Heart left ventricle (tissue), 4 donors: ENCODE measurements at regions not wholly inside any gene's neighbourhood (a gene's known extent, or its start where the extent isn't known, plus 50 kb on each side); places are given as distances from the start of the nearest gene placed in this dataset.

Experiments
- microRNA counts, 2 donors: library from miRNA; unstranded; fragments of <30 nt; microRNA quantifications; one replicate each; lab custom pipeline; 2016
- microRNA-seq, 4 donors: library from miRNA; unstranded; fragments of <30 nt; microRNA quantifications; one replicate each; pipeline versions ENCODE4 to v1.2.0, GENCODE V29; 2017 to 2020
- donor health status: DM: no; HTN: yes; CAD: no.
- donor health status: DM: yes; HTN: yes; CAD: no.

MicroRNAs in the stretch of these regions (microRNA counts, 767-probe panel; counts per million panel counts)
- microRNA hsa-miR-374b-5p (lab: Ali Mortazavi, UCI) (3,527 to 3,928 counts per million in 2 donors), microRNA hsa-miR-374c-5p (lab: Ali Mortazavi, UCI) (0 to 71.6 counts per million in 2 donors), microRNA hsa-miR-421 (lab: Ali Mortazavi, UCI) (2,971 to 3,561 counts per million in 2 donors)

Small RNA genes lying in the stretch of these regions (microRNA-seq; reads per million reads assigned to microRNA genes)
- gene MIR374B (0 reads per million in 4 donors), gene MIR374C (0 reads per million in 4 donors), gene MIR421 (152 to 441 (median 309) reads per million in 4 donors)
